ENCODE measurements at regions not wholly inside any gene's neighbourhood (a gene's known extent, or its start where the extent isn't known, plus 50 kb on each side); places are given as distances from the start of the nearest gene placed in this dataset.

DNA sequence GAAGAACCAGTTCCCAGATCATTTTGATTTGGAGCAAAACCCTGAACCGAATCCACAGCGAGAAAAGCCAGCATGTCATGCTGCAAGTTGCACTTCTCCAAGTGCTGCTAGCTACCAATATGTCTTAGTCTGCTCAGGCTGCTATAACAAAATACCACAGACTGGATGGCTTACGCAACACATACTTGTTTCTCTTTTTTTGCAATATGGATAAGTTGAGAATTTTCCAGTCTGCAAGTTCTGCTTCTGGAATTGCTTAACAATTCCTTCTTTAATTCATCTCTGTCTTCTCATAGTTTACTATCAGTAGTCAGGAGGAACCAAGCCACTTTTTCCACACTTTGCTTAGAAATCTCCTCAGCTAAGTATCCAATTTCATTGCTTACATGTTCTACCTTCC lies 105.9 kb upstream of the RBBP8 start:
- no peak for TF ChIP-seq EZH2phosphoT487 (IDR thresholded peaks at IDR 0.05)
- TF ChIP-seq, protein P1, sequence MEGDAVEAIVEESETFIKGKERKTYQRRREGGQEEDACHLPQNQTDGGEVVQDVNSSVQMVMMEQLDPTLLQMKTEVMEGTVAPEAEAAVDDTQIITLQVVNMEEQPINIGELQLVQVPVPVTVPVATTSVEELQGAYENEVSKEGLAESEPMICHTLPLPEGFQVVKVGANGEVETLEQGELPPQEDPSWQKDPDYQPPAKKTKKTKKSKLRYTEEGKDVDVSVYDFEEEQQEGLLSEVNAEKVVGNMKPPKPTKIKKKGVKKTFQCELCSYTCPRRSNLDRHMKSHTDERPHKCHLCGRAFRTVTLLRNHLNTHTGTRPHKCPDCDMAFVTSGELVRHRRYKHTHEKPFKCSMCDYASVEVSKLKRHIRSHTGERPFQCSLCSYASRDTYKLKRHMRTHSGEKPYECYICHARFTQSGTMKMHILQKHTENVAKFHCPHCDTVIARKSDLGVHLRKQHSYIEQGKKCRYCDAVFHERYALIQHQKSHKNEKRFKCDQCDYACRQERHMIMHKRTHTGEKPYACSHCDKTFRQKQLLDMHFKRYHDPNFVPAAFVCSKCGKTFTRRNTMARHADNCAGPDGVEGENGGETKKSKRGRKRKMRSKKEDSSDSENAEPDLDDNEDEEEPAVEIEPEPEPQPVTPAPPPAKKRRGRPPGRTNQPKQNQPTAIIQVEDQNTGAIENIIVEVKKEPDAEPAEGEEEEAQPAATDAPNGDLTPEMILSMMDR (IDR thresholded peaks at IDR 0.05) = no peak
- no peak for TF ChIP-seq EZH2 (IDR thresholded peaks at IDR 0.05)
